ENCODE measurements at regions not wholly inside any gene's neighbourhood (a gene's known extent, or its start where the extent isn't known, plus 50 kb on each side); places are given as distances from the start of the nearest gene placed in this dataset.

GRCh38 chr13:105979131-105980011 is 556.1 kb downstream of the EFNB2 start:
- no peak for TF ChIP-seq ZNF274 (IDR thresholded peaks at IDR 0.05; ENCODE audit: low read depth, low read length)
- TF ChIP-seq YY1 (IDR thresholded peaks at IDR 0.05; ENCODE audit: insufficient read depth, insufficient read length) = no peak
